NB4 (cell line): ENCODE measurements at regions not wholly inside any gene's neighbourhood (a gene's known extent, or its start where the extent isn't known, plus 50 kb on each side); places are given as distances from the start of the nearest gene placed in this dataset.

Source experiments
- DNase-seq: peaks from one replicate; pipeline ENCODE4 v3.0.0; 2010; ENCODE audit warnings: low read depth
- H3K4me3 ChIP-seq: one replicate; pipeline ENCODE4 v1.5.1; 2011; ENCODE audit warnings: mild to moderate bottlenecking, low read depth, low read length, moderate library complexity
- MAX ChIP-seq: IDR thresholded peaks from 2 replicates; pipeline ENCODE4 v1.6.1; 2011; ENCODE audit warnings: low read depth, low read length
- MYC ChIP-seq: IDR thresholded peaks from 2 replicates; pipeline ENCODE4 v1.6.1; 2011; ENCODE audit warnings: low read depth, low read length
- POLR2A ChIP-seq: IDR thresholded peaks from 2 replicates; pipeline ENCODE4 v1.6.1; 2011; ENCODE audit warnings: mild to moderate bottlenecking; ENCODE audit not compliant: insufficient read length; ENCODE audit errors: extremely low read depth
- TF ChIP-seq, protein P1 (sequence below): IDR thresholded peaks from one replicate; pipeline ENCODE4 v1.5.1; 2012; ENCODE audit warnings: low read depth, low read length

DNA sequence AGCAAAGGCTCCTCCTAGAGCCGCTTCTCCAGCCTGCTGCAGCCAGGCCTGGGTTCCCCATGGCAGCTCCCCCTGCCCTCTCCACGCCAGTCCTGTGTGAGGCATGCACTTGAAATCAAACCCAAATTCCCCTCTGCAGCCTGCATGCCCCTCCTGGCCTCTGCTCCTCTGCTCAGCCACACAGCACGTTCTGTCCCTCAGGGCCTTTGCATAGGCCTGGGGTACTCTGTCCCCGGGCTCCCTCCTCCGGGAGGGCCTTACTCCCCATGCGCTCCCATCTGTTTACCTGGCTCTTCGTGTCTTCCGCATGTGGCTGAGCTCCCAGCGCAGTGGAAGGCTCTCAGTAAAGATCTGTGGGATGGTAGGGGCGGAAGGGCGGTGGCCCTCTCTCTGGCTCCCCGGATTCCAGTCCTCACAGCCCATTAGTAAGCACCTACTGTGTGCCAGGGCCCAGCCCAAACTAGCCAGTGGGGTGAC, 203.5 kb upstream of the IER5L start:
- H3K4me3 ChIP-seq, result no peak overlapping the region
- no peak for TF ChIP-seq POLR2A
- no peak for TF ChIP-seq MAX
- no peak for TF ChIP-seq MYC
- TF ChIP-seq, protein P1, sequence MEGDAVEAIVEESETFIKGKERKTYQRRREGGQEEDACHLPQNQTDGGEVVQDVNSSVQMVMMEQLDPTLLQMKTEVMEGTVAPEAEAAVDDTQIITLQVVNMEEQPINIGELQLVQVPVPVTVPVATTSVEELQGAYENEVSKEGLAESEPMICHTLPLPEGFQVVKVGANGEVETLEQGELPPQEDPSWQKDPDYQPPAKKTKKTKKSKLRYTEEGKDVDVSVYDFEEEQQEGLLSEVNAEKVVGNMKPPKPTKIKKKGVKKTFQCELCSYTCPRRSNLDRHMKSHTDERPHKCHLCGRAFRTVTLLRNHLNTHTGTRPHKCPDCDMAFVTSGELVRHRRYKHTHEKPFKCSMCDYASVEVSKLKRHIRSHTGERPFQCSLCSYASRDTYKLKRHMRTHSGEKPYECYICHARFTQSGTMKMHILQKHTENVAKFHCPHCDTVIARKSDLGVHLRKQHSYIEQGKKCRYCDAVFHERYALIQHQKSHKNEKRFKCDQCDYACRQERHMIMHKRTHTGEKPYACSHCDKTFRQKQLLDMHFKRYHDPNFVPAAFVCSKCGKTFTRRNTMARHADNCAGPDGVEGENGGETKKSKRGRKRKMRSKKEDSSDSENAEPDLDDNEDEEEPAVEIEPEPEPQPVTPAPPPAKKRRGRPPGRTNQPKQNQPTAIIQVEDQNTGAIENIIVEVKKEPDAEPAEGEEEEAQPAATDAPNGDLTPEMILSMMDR, result no peak
- no peak for DNase-seq

DNA sequence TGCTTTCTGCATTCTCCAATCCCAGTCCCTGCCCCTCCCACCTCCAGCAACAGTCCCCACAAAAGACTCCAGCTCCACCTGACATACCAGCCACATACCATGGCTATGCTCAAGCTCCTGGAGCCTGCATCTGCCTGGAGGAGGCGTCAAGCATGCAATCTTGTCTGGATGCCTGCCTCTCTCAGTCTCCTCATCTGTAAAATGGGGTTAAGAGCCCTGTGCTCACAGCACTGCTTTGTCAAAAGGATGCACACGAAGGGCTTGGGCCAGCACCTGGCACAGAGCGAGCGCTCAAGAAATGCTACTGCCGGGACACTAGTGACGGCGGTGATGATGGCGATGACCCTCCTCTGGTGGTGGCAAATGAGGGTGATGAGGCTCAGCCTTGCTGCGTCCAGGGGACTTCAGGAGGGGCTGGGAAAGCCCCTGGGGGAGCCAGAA, 202.9 kb upstream of the IER5L start:
- TF ChIP-seq MAX (no peak), POLR2A (no peak), MYC (no peak)
- TF ChIP-seq, protein P1, result no peak
- H3K4me3 ChIP-seq, result no peak overlapping the region
- no peak for DNase-seq

DNA sequence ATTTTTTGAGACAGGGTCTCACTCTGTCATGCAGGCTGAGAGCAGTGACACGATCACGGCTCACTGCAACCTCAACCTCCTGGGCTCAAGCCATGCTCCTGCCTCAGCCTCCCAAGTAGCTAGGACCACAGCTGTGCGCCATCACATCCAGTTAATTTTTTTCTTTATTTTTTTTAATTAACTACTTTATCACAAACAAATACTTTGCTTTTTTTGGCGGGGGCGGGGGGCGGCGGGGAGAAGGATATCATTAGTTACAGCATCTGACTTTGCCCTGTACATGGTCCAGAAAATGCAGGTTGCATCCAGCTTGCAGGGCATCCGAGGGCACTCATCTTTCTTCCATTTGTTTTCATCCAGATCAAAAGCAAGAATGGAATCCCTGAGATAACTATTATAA, 201.8 kb upstream of the IER5L start:
- TF ChIP-seq POLR2A, result no peak
- TF ChIP-seq MYC, result no peak
- TF ChIP-seq, protein P1, result no peak
- no peak for TF ChIP-seq MAX
- DNase-seq, result no peak
- no peak overlapping the region for H3K4me3 ChIP-seq

GRCh38 chr9:129379181-129379836, 201.2 kb upstream of the IER5L start:
- DNase-seq, result no peak
- no peak overlapping the region for H3K4me3 ChIP-seq
- no peak for TF ChIP-seq MAX
- TF ChIP-seq, protein P1, result no peak
- TF ChIP-seq POLR2A, result no peak
- TF ChIP-seq MYC, result no peak

- TF ChIP-seq POLR2A (no peak), MAX (no peak), MYC (no peak)
- TF ChIP-seq, protein P1, result no peak
- no peak for DNase-seq
- no peak overlapping the region for H3K4me3 ChIP-seq
Measured at GRCh38 chr9:129377931-129378661, 200.0 kb upstream of the IER5L start.
